ENCODE measurements at regions not wholly inside any gene's neighbourhood (a gene's known extent, or its start where the extent isn't known, plus 50 kb on each side); places are given as distances from the start of the nearest gene placed in this dataset.

DNA sequence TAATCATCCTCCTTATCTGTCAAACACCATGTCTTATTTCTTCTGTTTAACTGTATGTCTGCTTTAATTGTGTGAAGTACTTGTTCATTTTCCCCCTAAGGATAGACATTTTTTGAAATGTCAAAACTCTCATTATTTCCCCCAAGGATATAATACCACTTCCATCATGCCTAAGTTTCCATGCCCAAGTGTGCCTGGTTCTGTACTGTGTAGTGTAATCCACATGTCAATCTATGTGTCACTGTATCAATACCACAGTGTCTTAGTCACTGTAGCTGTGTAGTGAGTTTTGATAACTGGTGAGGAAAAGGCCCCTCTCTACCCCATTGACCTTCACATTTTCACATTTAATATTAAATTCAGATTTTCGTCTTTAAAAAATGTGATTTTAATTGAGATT is 1265.5 kb downstream of the PCDH9 start:
- Histone ChIP-seq H3K4me1 (ENCODE audit: insufficient read depth) (no peaks in the 10 kb centered on the region), H3K9me3 (no peaks in the 10 kb centered on the region), H3K4me3 (no peak overlapping the region), H3K27me3 (no peaks in the 10 kb centered on the region), H3K27ac (no peak overlapping the region), H3K36me3 (no peaks in the 10 kb centered on the region)
- TF ChIP-seq, protein P1, sequence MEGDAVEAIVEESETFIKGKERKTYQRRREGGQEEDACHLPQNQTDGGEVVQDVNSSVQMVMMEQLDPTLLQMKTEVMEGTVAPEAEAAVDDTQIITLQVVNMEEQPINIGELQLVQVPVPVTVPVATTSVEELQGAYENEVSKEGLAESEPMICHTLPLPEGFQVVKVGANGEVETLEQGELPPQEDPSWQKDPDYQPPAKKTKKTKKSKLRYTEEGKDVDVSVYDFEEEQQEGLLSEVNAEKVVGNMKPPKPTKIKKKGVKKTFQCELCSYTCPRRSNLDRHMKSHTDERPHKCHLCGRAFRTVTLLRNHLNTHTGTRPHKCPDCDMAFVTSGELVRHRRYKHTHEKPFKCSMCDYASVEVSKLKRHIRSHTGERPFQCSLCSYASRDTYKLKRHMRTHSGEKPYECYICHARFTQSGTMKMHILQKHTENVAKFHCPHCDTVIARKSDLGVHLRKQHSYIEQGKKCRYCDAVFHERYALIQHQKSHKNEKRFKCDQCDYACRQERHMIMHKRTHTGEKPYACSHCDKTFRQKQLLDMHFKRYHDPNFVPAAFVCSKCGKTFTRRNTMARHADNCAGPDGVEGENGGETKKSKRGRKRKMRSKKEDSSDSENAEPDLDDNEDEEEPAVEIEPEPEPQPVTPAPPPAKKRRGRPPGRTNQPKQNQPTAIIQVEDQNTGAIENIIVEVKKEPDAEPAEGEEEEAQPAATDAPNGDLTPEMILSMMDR (IDR thresholded peaks at IDR 0.05): no peak
- DNase-seq: no peak
- intact Hi-C loops (cut with DNase I): no loop called here
- 86 to 88% (median 87%) methylated on average over 1 of the region's 1 CpG for whole genome bisulfite sequencing, 3 donors

DNA sequence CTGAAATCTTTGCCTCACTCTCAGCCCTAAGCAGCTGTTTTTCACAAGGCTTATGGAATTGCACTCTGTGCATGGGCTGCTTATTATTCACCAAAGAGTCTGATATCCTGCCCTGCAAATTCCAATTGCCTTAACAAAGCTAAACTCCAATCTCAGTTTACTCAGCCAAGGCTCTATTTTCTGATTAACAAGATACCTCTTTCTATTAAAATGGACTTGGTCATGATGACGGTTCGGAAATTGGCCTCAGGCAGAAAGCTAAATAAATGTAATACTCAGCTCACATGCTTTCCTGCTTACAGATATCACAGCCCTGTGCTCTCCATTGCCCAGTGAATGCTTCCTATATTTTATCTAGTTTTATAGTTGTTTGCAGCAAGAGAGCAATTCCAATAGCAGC is 1270.8 kb downstream of the PCDH9 start:
- no peaks in the 10 kb centered on the region for H3K36me3 ChIP-seq
- no peaks in the 10 kb centered on the region for H3K4me1 ChIP-seq (ENCODE audit: insufficient read depth)
- WGBS, 3 donors: 86 to 88% (median 86%) methylated on average over 2 of the region's 2 CpGs
- intact Hi-C loops (cut with DNase I): no loop called here
- H3K27ac ChIP-seq: no peak overlapping the region
- no peak overlapping the region for H3K4me3 ChIP-seq
- TF ChIP-seq EP300 (IDR thresholded peaks at IDR 0.05): no peak
- TF ChIP-seq, protein P1 (IDR thresholded peaks at IDR 0.05): no peak
- TF ChIP-seq POLR2A (IDR thresholded peaks at IDR 0.05): no peak
- H3K27me3 ChIP-seq: no peaks in the 10 kb centered on the region
- no peak for DNase-seq
- H3K9me3 ChIP-seq: no peaks in the 10 kb centered on the region

DNA sequence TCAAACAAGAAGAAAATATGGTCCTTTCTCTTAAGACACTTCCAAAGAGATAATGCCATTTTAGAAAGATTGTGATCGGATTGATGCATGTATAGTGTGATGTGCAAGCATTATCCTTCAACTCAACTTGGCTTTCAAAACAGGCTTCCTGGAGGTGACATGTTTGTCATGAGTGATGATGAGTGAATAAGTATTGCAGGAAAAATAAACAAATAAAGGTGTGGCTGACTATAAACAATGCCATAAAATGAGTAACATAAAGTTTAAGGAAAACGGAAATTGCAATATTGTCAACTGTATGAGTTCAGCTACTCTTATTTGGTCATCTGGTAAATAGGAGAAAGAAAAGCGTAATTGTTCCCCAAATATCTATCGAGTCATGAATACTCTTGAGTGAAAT is 1283.7 kb downstream of the PCDH9 start:
- TF ChIP-seq POLR2A (IDR thresholded peaks at IDR 0.05): no peak
- TF ChIP-seq, protein P1 (IDR thresholded peaks at IDR 0.05): no peak
- no peak for TF ChIP-seq EP300 (IDR thresholded peaks at IDR 0.05)
- no peak overlapping the region for H3K27ac ChIP-seq
- DNase-seq: no peak
- no peaks in the 10 kb centered on the region for H3K9me3 ChIP-seq
- H3K27me3 ChIP-seq: no peaks in the 10 kb centered on the region
- H3K4me1 ChIP-seq (ENCODE audit: insufficient read depth): no peaks in the 10 kb centered on the region
- WGBS, 3 donors: 91 to 94% (median 93%) methylated on average over 4 of the region's 4 CpGs
- no peak overlapping the region for H3K4me3 ChIP-seq
- intact Hi-C loops (cut with DNase I): no loop called here
- H3K36me3 ChIP-seq: no peaks in the 10 kb centered on the region

DNA sequence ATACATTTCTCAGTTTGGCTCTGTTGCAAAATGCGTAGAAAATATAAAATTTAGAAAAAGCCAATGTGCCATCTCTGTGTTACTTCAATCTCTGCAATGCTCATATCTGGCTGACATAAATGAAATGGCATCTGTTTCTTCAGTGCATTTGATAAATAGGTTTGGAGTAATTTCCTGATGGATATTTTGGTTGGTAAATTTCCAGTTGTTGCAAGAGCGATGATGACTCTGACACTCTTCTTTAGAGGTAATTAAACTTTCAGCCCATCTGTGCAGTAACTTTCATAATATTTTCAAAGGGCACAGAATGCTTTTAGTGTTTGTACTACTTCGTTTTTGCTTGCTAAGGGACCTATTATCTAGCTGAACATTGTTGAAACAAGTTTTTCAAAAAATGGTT is 1286.4 kb downstream of the PCDH9 start:
- no peak for DNase-seq
- intact Hi-C loops (cut with DNase I): no loop called here
- Histone ChIP-seq H3K4me1 (ENCODE audit: insufficient read depth) (no peaks in the 10 kb centered on the region), H3K36me3 (no peaks in the 10 kb centered on the region), H3K9me3 (no peaks in the 10 kb centered on the region), H3K4me3 (no peak overlapping the region), H3K27me3 (no peaks in the 10 kb centered on the region), H3K27ac (no peak overlapping the region)
- TF ChIP-seq, protein P1 (IDR thresholded peaks at IDR 0.05): no peak
- TF ChIP-seq POLR2A (IDR thresholded peaks at IDR 0.05): no peak
- TF ChIP-seq EP300 (IDR thresholded peaks at IDR 0.05): no peak
- 28 to 37% (median 28%) methylated on average over 3 of the region's 3 CpGs for WGBS, 3 donors

DNA sequence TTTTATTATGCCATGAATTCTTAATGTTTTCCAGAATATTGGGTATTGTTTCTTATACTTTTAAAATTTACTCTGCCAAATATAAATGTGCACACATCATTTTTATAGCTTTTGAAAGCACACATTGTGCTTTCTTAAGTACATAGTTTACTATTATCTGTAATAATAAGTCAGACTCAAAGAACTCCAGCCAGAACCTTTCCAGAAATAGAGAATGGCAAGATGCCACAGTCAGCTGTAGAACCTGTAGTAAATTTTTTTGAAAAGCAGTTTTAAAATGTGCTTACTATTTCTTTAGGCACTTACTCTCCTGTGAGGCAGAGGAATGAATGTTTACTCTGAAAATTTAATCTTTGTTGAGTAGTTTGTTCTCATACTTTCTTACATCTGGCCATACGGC is 1287.1 kb downstream of the PCDH9 start:
- Histone ChIP-seq H3K27ac (no peak overlapping the region), H3K9me3 (no peaks in the 10 kb centered on the region), H3K4me3 (no peak overlapping the region), H3K4me1 (ENCODE audit: insufficient read depth) (no peaks in the 10 kb centered on the region), H3K36me3 (no peaks in the 10 kb centered on the region), H3K27me3 (no peaks in the 10 kb centered on the region)
- 12 to 24% (median 18%) methylated on average over 1 of the region's 1 CpG for WGBS, 3 donors
- no peak for DNase-seq
- TF ChIP-seq, protein P1 (IDR thresholded peaks at IDR 0.05): no peak
- TF ChIP-seq EP300 (IDR thresholded peaks at IDR 0.05) (no peak), POLR2A (IDR thresholded peaks at IDR 0.05) (no peak)
- intact Hi-C loops (cut with DNase I): no loop called here

Data from ovary (tissue), 7 donors.